Body of pancreas (tissue), 4 donors: ENCODE measurements at regions not wholly inside any gene's neighbourhood (a gene's known extent, or its start where the extent isn't known, plus 50 kb on each side); places are given as distances from the start of the nearest gene placed in this dataset.

Source experiments
- ATAC-seq: fragments of 150-250 bp; one replicate; pipeline ENCODE4 v1.9.1; 2016
- DNase-seq, 4 donors: peaks; one replicate each; pipeline ENCODE4 v3.0.0-alpha.2; 2019
- H3K27ac ChIP-seq, 4 donors: fragments of 200-600 bp; sonication (generic); 1 replicate in 3 of 4; 2 replicates in 1 of 4; pipeline versions ENCODE4 v1.5.1 to v1.6.1; 2016 to 2019; ENCODE audit warnings: mild to moderate bottlenecking in 1 of 4, mixed read lengths in 1 of 4, moderate library complexity in 1 of 4
- H3K27me3 ChIP-seq, 2 donors: fragments of 200-600 bp; sonication (generic); one replicate each; pipeline ENCODE4 v1.6.0; 2016; ENCODE audit warnings: mild to moderate bottlenecking in 1 of 2
- H3K36me3 ChIP-seq, 2 donors: fragments of 200-600 bp; sonication (generic); replicated peaks in 1 of 2; 2 replicates each; pipeline ENCODE4 v1.5.1; 2016; ENCODE audit warnings: low read depth in 2 of 2; ENCODE audit not compliant: insufficient read depth in 1 of 2
- H3K4me1 ChIP-seq: fragments of 200-600 bp; sonication (generic); one replicate; pipeline ENCODE4 v1.6.0; 2016
- H3K4me3 ChIP-seq, 2 donors: fragments of 200-600 bp; sonication (generic); 1 replicate in 1 of 2; 2 replicates in 1 of 2; pipeline ENCODE4 v1.5.1; 2016 to 2019
- H3K9me3 ChIP-seq, 3 donors: fragments of 200-600 bp; sonication (generic); 1 replicate in 2 of 3; 2 replicates in 1 of 3; pipeline ENCODE4 v1.5.1; 2016
- POLR2A ChIP-seq, 3 donors: fragments of 450-650 bp; IDR thresholded peaks; one replicate each; pipeline ENCODE4 v1.6.1; 2016; ENCODE audit warnings: antibody characterized with exemption in 3 of 3, mild to moderate bottlenecking in 2 of 3
- WGBS, 2 donors: methylation state at CpG; one replicate each; pipeline ENCODE4 v1.1.5; 2017; 5-methylcytosine and 5-hydroxymethylcytosine counted together
- intact Hi-C: fragments of 100-400 bp; cut with DNase I; formaldehyde crosslinking; loops from one replicate; pipeline ENCODE4 v1.15.1; 2023
- TF ChIP-seq, protein P1 (sequence below), 7 experiments: fragments of 450-650 bp in 4 of 7; fragments of 200-600 bp in 3 of 7; sonication (generic) in 3 of 7; IDR thresholded peaks; one replicate each; pipeline ENCODE4 v1.5.1; 2016 to 2019; ENCODE audit warnings: antibody characterized with exemption in 7 of 7

DNA sequence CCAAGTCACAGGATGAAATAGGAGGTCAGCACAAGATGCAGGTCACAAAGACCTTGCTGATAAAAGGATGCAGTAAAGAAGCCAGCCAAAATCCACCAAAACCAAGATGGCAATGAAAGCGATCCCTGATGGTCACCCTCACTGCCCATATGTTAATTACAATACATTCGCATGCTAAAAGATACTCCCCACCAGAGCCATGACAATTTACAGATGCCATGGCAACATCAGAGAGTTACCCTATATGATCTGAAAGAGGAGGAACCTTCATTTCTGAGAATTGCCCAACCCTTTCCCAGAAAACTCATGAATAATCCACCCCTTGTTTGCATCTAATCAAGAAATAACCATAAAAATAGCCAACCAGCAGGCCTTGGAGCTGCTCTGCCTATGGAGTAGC lies 709.8 kb downstream of the METTL4 start:
- TF ChIP-seq, protein P1, sequence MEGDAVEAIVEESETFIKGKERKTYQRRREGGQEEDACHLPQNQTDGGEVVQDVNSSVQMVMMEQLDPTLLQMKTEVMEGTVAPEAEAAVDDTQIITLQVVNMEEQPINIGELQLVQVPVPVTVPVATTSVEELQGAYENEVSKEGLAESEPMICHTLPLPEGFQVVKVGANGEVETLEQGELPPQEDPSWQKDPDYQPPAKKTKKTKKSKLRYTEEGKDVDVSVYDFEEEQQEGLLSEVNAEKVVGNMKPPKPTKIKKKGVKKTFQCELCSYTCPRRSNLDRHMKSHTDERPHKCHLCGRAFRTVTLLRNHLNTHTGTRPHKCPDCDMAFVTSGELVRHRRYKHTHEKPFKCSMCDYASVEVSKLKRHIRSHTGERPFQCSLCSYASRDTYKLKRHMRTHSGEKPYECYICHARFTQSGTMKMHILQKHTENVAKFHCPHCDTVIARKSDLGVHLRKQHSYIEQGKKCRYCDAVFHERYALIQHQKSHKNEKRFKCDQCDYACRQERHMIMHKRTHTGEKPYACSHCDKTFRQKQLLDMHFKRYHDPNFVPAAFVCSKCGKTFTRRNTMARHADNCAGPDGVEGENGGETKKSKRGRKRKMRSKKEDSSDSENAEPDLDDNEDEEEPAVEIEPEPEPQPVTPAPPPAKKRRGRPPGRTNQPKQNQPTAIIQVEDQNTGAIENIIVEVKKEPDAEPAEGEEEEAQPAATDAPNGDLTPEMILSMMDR (IDR thresholded peaks at IDR 0.05), result no peak
- TF ChIP-seq POLR2A (IDR thresholded peaks at IDR 0.05), result no peak
- WGBS, 2 donors, result 88 to 90% methylated on average over 2 of the region's 2 CpGs
- no peaks in the 10 kb centered on the region for H3K9me3 ChIP-seq
- intact Hi-C loops, result no loop called here
- ATAC-seq (no peak), DNase-seq (no peak)
- no peaks in the 10 kb centered on the region for H3K4me1 ChIP-seq
- H3K27me3 ChIP-seq, result no peaks in the 10 kb centered on the region
- no peak overlapping the region for H3K27ac ChIP-seq
- H3K36me3 ChIP-seq, result no peaks in the 10 kb centered on the region
- no peak overlapping the region for H3K4me3 ChIP-seq

DNA sequence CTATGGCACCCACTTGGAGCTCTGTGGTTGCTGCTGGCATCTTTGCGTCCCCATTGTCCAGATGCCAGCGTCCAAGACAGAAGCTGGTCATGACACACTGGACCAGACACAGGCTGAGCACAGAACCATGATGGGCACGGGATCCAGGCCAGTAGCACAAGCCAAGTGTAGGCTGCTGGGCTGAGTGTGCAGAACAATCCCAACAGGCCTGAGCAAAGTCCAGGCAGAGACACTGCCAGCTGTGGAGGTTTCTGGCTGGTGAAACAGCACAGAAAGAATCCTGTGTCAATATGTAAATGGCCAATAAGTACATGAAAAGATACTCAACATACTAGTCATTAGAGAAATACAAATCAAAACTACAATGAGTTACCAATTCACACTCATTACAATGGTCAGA lies 705.4 kb downstream of the METTL4 start:
- intact Hi-C loops, result no loop called here
- H3K4me3 ChIP-seq, result no peak overlapping the region
- no peaks in the 10 kb centered on the region for H3K27me3 ChIP-seq
- H3K9me3 ChIP-seq, result no peaks in the 10 kb centered on the region
- no peak overlapping the region for H3K27ac ChIP-seq
- H3K4me1 ChIP-seq, result no peaks in the 10 kb centered on the region
- WGBS, 2 donors, result 79 to 100% methylated on average over 2 to 3 of the region's 3 CpGs
- no peak for TF ChIP-seq POLR2A (IDR thresholded peaks at IDR 0.05)
- TF ChIP-seq, protein P1 (IDR thresholded peaks at IDR 0.05), result no peak
- no peaks in the 10 kb centered on the region for H3K36me3 ChIP-seq
- no peak for DNase-seq
- no peak for ATAC-seq

DNA sequence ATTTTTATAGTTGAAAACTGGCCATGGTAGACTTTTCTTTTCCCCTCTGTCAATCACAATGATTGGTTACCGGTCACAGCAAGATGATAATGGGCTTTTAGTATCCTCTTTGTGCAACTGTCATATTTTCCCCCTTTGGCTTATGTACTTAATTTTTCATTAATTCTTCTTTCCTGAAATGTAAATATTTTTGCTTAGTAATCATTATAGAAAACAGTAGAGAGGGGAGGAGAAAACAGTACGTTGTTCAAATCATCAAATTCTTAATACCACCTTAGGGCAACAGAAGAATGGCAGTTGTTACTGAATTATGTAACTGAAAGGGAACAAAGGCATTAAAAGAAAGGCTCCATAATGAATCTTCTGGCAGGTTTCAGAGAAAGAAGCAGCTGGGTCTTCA lies 699.0 kb downstream of the METTL4 start:
- DNase-seq, result no peak
- ATAC-seq, result no peak
- no peak overlapping the region for H3K4me3 ChIP-seq
- TF ChIP-seq, protein P1 (IDR thresholded peaks at IDR 0.05), result no peak
- no peak for TF ChIP-seq POLR2A (IDR thresholded peaks at IDR 0.05)
- no peaks in the 10 kb centered on the region for H3K27me3 ChIP-seq
- H3K9me3 ChIP-seq, result no peaks in the 10 kb centered on the region
- intact Hi-C loops, result no loop called here
- 60 to 65% methylated on average over 2 of the region's 2 CpGs for WGBS, 2 donors
- H3K36me3 ChIP-seq, result no peaks in the 10 kb centered on the region
- H3K27ac ChIP-seq, result no peak overlapping the region
- no peaks in the 10 kb centered on the region for H3K4me1 ChIP-seq

DNA sequence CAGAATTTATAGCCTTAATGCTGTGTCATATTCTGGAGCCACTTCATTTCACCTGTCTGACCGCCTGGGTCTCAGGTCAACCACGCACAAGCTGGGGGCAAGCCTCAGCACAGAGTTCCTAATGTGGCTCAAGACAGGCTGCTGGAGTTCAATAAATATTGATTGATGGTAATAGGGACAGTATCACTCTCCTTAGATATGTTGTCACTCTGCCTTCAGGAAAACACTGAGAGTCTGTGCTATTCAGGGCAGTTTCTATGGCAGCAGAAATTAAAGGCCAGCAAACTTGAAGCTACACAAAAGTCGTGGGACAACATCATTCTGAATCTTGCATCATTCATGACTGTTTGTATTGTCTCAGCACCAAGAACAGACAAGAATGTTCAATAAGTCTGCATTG lies 696.1 kb downstream of the METTL4 start:
- ATAC-seq, result no peak
- intact Hi-C loops, result no loop called here
- Histone ChIP-seq H3K27me3 (no peaks in the 10 kb centered on the region), H3K36me3 (no peaks in the 10 kb centered on the region), H3K4me1 (no peaks in the 10 kb centered on the region), H3K9me3 (no peaks in the 10 kb centered on the region), H3K4me3 (no peak overlapping the region), H3K27ac (no peak overlapping the region)
- WGBS, 2 donors, result 22 to 28% methylated on average over 3 of the region's 3 CpGs
- no peak for DNase-seq
- TF ChIP-seq, protein P1 (IDR thresholded peaks at IDR 0.05), result no peak
- TF ChIP-seq POLR2A (IDR thresholded peaks at IDR 0.05), result no peak

DNA sequence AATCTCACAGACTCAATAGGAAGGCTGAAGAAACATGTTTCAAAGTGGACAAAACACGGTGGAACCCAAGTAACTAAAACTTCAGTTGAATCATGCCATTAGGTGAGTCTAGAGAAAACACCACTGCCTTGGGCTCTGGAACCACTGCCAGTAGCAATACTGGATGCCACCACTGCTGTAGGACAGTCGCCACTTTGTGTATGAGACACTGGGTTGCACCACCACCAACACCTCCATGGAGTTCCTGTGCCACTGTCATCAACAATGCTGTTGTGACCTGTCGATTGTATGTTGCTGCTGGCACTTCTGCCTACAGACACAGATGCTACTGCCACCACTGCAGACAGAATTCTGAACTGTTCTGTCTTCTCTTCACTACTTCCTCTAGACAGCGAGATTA lies 686.7 kb downstream of the METTL4 start:
- intact Hi-C loops, result no loop called here
- WGBS, 2 donors, result 67 to 80% methylated on average over 4 of the region's 4 CpGs
- ATAC-seq, result no peak

More for the DNA sequence above, 686.7 kb downstream of the METTL4 start:
- Histone ChIP-seq H3K4me1 (no peaks in the 10 kb centered on the region), H3K9me3 (no peaks in the 10 kb centered on the region), H3K27ac (no peak overlapping the region), H3K4me3 (no peak overlapping the region), H3K27me3 (no peaks in the 10 kb centered on the region), H3K36me3 (no peaks in the 10 kb centered on the region)
- DNase-seq, result no peak
- TF ChIP-seq POLR2A (IDR thresholded peaks at IDR 0.05), result no peak
- TF ChIP-seq, protein P1 (IDR thresholded peaks at IDR 0.05), result no peak
